GM19240 (cell line): ENCODE measurements at regions not wholly inside any gene's neighbourhood (a gene's known extent, or its start where the extent isn't known, plus 50 kb on each side); places are given as distances from the start of the nearest gene placed in this dataset.
"Not testable (repeated sequence)": the region's sequence is repeated elsewhere in the genome, so short reads cannot be mapped to it uniquely, and the experiment has no call there.

Experiments used
- DNase-seq: peaks from one replicate; pipeline ENCODE4 v3.0.0; 2011; ENCODE audit warnings: low spot score; ENCODE audit not compliant: insufficient read length

- no peak for DNase-seq
These were observed 89.7 kb upstream of the SH3BP4 start for GRCh38 chr2:234861841-234862735.

- not testable (repeated sequence) for DNase-seq
These were observed 92.4 kb upstream of the SH3BP4 start for GRCh38 chr2:234859330-234859872.

- no peak for DNase-seq
These were observed 93.0 kb upstream of the SH3BP4 start for GRCh38 chr2:234858790-234859329.

GRCh38 chr2:234858145-234858544 lies 93.7 kb upstream of the SH3BP4 start:
- DNase-seq, result no peak

- no peak for DNase-seq
These were observed 98.1 kb upstream of the SH3BP4 start for GRCh38 chr2:234853729-234854128.

- no peak for DNase-seq
These were observed 98.9 kb upstream of the SH3BP4 start for GRCh38 chr2:234852941-234853340.

GRCh38 chr2:234852035-234852434 lies 99.8 kb upstream of the SH3BP4 start:
- no peak for DNase-seq

- DNase-seq, result no peak
These were observed 100.4 kb upstream of the SH3BP4 start for GRCh38 chr2:234851451-234851850.

GRCh38 chr2:234850818-234851217 lies 101.0 kb upstream of the SH3BP4 start:
- DNase-seq, result no peak

GRCh38 chr2:234849678-234850077 lies 102.1 kb upstream of the SH3BP4 start:
- DNase-seq, result no peak

- DNase-seq, result no peak
These were observed 103.2 kb upstream of the SH3BP4 start for GRCh38 chr2:234848578-234848977.

GRCh38 chr2:234847639-234848038 lies 104.2 kb upstream of the SH3BP4 start:
- DNase-seq, result no peak

- no peak for DNase-seq
These were observed 104.5 kb upstream of the SH3BP4 start for GRCh38 chr2:234847364-234847635.

GRCh38 chr2:234846599-234847363 lies 105.0 kb upstream of the SH3BP4 start:
- no peak for DNase-seq

- no peak for DNase-seq
These were observed 105.9 kb upstream of the SH3BP4 start for GRCh38 chr2:234845602-234846590.

GRCh38 chr2:234843411-234843810 lies 108.4 kb upstream of the SH3BP4 start:
- no peak for DNase-seq

- DNase-seq, result no peak
These were observed 109.1 kb upstream of the SH3BP4 start for GRCh38 chr2:234842753-234843152.

GRCh38 chr2:234841321-234842015 lies 110.3 kb upstream of the SH3BP4 start:
- no peak for DNase-seq

- no peak for DNase-seq
These were observed 111.5 kb upstream of the SH3BP4 start for GRCh38 chr2:234840336-234840735.

GRCh38 chr2:234839285-234839684 lies 112.5 kb upstream of the SH3BP4 start:
- no peak for DNase-seq
